ENCODE measurements at regions not wholly inside any gene's neighbourhood (a gene's known extent, or its start where the extent isn't known, plus 50 kb on each side); places are given as distances from the start of the nearest gene placed in this dataset.

DNA sequence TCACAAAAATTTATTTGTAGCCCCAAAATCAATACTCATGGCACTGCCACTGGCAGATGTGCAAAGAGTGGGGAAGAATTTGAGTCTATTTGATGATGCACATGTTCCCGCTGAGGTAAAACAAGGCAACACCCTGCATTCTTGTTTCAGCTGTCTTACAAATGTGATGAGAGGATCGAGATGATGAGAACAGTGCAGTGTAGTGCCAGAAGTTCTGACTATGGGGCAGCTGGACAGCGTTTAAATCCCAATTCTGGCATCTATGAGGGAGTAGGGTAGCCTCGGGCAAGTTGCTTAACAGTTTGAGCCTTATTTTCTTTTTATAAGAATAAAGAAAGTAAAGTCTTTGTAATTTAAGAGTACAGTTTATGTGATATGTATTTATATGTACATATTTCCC is 296.7 kb upstream of the FKBP1C start:
- TF ChIP-seq CTCF (IDR thresholded peaks at IDR 0.05 in 8 of 11, conservative IDR thresholded peaks at IDR 0.05 in 3 of 11) = no peak
- TF ChIP-seq POLR2AphosphoS5 (IDR thresholded peaks at IDR 0.05) = no peak
